ENCODE measurements at regions not wholly inside any gene's neighbourhood (a gene's known extent, or its start where the extent isn't known, plus 50 kb on each side); places are given as distances from the start of the nearest gene placed in this dataset.

DNA sequence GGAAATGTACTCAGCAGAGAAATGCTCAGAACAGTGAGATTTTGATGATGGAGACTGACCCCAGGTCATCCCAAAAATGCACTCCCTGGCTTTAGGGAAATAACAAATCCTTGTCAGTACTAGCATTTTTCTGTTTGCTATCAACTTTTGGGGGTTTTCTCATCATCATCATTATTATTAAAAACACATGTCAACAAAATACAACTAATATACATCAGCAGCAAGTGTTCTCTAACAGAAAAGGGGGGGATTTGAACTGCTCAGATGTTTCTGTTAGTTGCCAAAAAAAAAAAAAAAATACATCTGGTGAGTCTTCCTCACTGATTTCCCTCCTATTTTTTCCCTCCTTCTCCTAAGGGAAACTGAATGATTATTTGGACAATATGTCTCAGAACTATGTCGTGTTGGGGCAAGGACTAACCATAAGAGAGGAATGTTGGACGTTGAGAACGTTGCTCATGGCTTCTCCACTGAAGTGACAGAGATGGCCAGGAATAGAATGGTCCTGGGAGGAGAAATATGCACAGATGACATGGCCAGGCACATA is 230.0 kb upstream of the MCTP2 start:
- TF ChIP-seq, protein P1, sequence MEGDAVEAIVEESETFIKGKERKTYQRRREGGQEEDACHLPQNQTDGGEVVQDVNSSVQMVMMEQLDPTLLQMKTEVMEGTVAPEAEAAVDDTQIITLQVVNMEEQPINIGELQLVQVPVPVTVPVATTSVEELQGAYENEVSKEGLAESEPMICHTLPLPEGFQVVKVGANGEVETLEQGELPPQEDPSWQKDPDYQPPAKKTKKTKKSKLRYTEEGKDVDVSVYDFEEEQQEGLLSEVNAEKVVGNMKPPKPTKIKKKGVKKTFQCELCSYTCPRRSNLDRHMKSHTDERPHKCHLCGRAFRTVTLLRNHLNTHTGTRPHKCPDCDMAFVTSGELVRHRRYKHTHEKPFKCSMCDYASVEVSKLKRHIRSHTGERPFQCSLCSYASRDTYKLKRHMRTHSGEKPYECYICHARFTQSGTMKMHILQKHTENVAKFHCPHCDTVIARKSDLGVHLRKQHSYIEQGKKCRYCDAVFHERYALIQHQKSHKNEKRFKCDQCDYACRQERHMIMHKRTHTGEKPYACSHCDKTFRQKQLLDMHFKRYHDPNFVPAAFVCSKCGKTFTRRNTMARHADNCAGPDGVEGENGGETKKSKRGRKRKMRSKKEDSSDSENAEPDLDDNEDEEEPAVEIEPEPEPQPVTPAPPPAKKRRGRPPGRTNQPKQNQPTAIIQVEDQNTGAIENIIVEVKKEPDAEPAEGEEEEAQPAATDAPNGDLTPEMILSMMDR (IDR thresholded peaks at IDR 0.05): no peak
- TF ChIP-seq POLR2A (IDR thresholded peaks at IDR 0.05): no peak
